MM.1S (cell line): ENCODE measurements at regions not wholly inside any gene's neighbourhood (a gene's known extent, or its start where the extent isn't known, plus 50 kb on each side); places are given as distances from the start of the nearest gene placed in this dataset.

ENCODE experiments used
- DNase-seq: peaks from one replicate; pipeline ENCODE4 v3.0.0-alpha.2; 2015
- H2AFZ ChIP-seq: fragments of 300-600 bp; sonication (generic); 2 replicates; pipeline ENCODE4 v1.6.0; 2016; ENCODE audit warnings: antibody characterized with exemption, low read length
- H3F3A ChIP-seq: fragments of 300-600 bp; sonication (generic); 2 replicates; pipeline ENCODE4 v1.6.1; 2016; ENCODE audit warnings: mild to moderate bottlenecking, antibody characterized with exemption, low read length, moderate library complexity, mixed read lengths; ENCODE audit not compliant: insufficient read depth
- H3K27ac ChIP-seq: fragments of 300-600 bp; sonication (generic); 2 replicates; pipeline ENCODE4 v1.5.1; 2016; ENCODE audit warnings: mild to moderate bottlenecking, low read length
- H3K27me3 ChIP-seq: fragments of 300-600 bp; sonication (generic); replicated peaks from 2 replicates; pipeline ENCODE4 v1.6.0; 2016; ENCODE audit warnings: low read length; ENCODE audit not compliant: insufficient read depth
- H3K36me3 ChIP-seq: fragments of 300-600 bp; sonication (generic); replicated peaks from 2 replicates; pipeline ENCODE4 v1.6.1; 2016; ENCODE audit warnings: mild to moderate bottlenecking, low read length, mixed read lengths; ENCODE audit not compliant: insufficient read depth
- H3K4me1 ChIP-seq: fragments of 300-600 bp; sonication (generic); 2 replicates; pipeline ENCODE4 v1.6.1; 2016; ENCODE audit warnings: low read length, mixed read lengths
- H3K4me2 ChIP-seq: fragments of 300-600 bp; sonication (generic); 2 replicates; pipeline ENCODE4 v1.6.0; 2016; ENCODE audit warnings: low read depth, low read length
- H3K4me3 ChIP-seq: fragments of 300-600 bp; sonication (generic); 2 replicates; pipeline ENCODE4 v1.5.1; 2016; ENCODE audit warnings: low read length, mixed read lengths
- H3K79me2 ChIP-seq: fragments of 300-600 bp; sonication (generic); 2 replicates; pipeline ENCODE4 v1.6.1; 2016; ENCODE audit warnings: mixed run types, low read length, mixed read lengths
- H3K9ac ChIP-seq: fragments of 300-600 bp; sonication (generic); 2 replicates; pipeline ENCODE4 v1.6.1; 2016; ENCODE audit warnings: low read length, mixed read lengths
- H3K9me2 ChIP-seq: fragments of 300-600 bp; sonication (generic); replicated peaks from 2 replicates; pipeline ENCODE4 v1.6.1; 2016; ENCODE audit warnings: mild to moderate bottlenecking, low read length, mixed read lengths; ENCODE audit not compliant: insufficient read depth
- H3K9me3 ChIP-seq: fragments of 300-600 bp; sonication (generic); replicated peaks from 2 replicates; pipeline ENCODE4 v1.6.1; 2016; ENCODE audit warnings: mild to moderate bottlenecking, low read length, mixed read lengths; ENCODE audit not compliant: insufficient read depth
- H4K20me1 ChIP-seq: fragments of 300-600 bp; sonication (generic); 2 replicates; pipeline ENCODE4 v1.6.1; 2016; ENCODE audit warnings: mild to moderate bottlenecking, low read length, moderate library complexity, mixed read lengths; ENCODE audit not compliant: insufficient read depth
- CTCF ChIP-seq: fragments of 300-600 bp; sonication (generic); IDR thresholded peaks from 2 replicates; pipeline ENCODE4 v1.5.1; 2016; ENCODE audit warnings: antibody characterized with exemption, low read length, mixed read lengths
- EZH2 ChIP-seq: fragments of 300-600 bp; sonication (generic); optimal IDR thresholded peaks from 2 replicates; pipeline ENCODE3; 2017; ENCODE audit warnings: low read depth, mild to moderate bottlenecking, antibody characterized with exemption, low read length, mixed read lengths
- EZH2phosphoT487 ChIP-seq: fragments of 300-600 bp; sonication (generic); IDR thresholded peaks from 2 replicates; pipeline ENCODE4 v1.6.1; 2018; ENCODE audit warnings: antibody characterized with exemption, low read length

- H3K9ac ChIP-seq, result no peak overlapping the region
- no peaks in the 10 kb centered on the region for H3K27me3 ChIP-seq
- no peaks in the 10 kb centered on the region for H3K9me3 ChIP-seq
- no peaks in the 10 kb centered on the region for H3K9me2 ChIP-seq
- no peak overlapping the region for H3K4me2 ChIP-seq
- no peaks in the 10 kb centered on the region for H3F3A ChIP-seq
- TF ChIP-seq EZH2phosphoT487 (no peak), EZH2 (no peak), CTCF (no peak)
- no peak overlapping the region for H2AFZ ChIP-seq
- H3K79me2 ChIP-seq, result no peaks in the 10 kb centered on the region
- no peaks in the 10 kb centered on the region for H3K36me3 ChIP-seq
- H3K4me1 ChIP-seq, result no peaks in the 10 kb centered on the region
- no peak for DNase-seq
- H4K20me1 ChIP-seq, result no peaks in the 10 kb centered on the region
- H3K27ac ChIP-seq, result no peak overlapping the region
- no peak overlapping the region for H3K4me3 ChIP-seq
Measured at GRCh38 chr5:167453246-167454030, 838.0 kb upstream of the WWC1 start.

- Histone ChIP-seq H3K9me3 (no peaks in the 10 kb centered on the region), H3K9me2 (no peaks in the 10 kb centered on the region), H4K20me1 (no peaks in the 10 kb centered on the region), H3K4me3 (no peak overlapping the region), H3K27me3 (no peaks in the 10 kb centered on the region), H2AFZ (no peak overlapping the region), H3K4me1 (peaks cover 24% of the 10 kb centered on the region), H3K9ac (no peak overlapping the region), H3K4me2 (no peak overlapping the region), H3K36me3 (no peaks in the 10 kb centered on the region), H3K79me2 (no peaks in the 10 kb centered on the region), H3K27ac (no peak overlapping the region), H3F3A (peaks cover 12% of the 10 kb centered on the region)
- TF ChIP-seq EZH2phosphoT487, result no peak
- TF ChIP-seq EZH2, result no peak
- no peak for TF ChIP-seq CTCF
- DNase-seq, result no peak
Measured at GRCh38 chr5:167458412-167458811, 833.0 kb upstream of the WWC1 start.

DNA sequence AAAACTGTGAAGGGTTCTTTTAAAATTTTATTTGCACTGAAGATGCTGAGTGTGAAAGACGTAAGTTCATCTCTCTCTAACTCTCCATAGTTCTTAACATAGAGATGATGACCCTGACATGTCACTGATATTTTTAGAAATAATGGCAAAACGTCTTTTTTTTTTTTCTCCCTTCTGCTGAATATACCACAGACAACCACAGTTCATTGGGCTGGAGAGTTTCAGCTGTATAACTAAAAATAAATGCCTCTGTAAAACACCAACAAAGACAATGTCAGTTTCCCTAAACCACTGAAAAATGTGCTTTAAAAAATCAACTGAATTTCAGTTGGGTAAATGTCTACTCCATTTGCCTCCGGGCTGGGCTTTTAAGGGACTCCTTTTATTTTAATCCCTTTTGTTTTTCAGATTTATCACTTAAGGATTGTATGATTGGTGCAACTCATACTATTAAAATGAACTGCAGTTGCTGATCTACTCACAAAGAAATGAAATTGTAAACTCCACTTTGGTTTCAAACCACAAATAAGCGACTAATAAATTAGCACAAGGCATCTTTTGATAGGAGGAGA lies 830.9 kb upstream of the WWC1 start:
- peaks cover 24% of the 10 kb centered on the region for H3K4me1 ChIP-seq
- peak overlapping the region; percentile 37 for H2AFZ ChIP-seq
- H3K27ac ChIP-seq, result peak overlapping the region; percentile 81
- no peaks in the 10 kb centered on the region for H3K36me3 ChIP-seq
- H3K4me2 ChIP-seq, result peak overlapping the region; percentile 73
- H3K9ac ChIP-seq, result peak overlapping the region; percentile 25; the same call in 1 of the 2 replicates
- no peaks in the 10 kb centered on the region for H3K79me2 ChIP-seq
- peak; percentile 90 for DNase-seq
- H3K4me3 ChIP-seq, result peak overlapping the region; percentile 23
- no peaks in the 10 kb centered on the region for H4K20me1 ChIP-seq
- no peaks in the 10 kb centered on the region for H3K9me3 ChIP-seq
- H3K27me3 ChIP-seq, result no peaks in the 10 kb centered on the region
- peaks cover 12% of the 10 kb centered on the region for H3F3A ChIP-seq
- H3K9me2 ChIP-seq, result no peaks in the 10 kb centered on the region
- no peak for TF ChIP-seq EZH2phosphoT487
- no peak for TF ChIP-seq EZH2
- no peak for TF ChIP-seq CTCF
